DND-41 (cell line): ENCODE measurements at regions not wholly inside any gene's neighbourhood (a gene's known extent, or its start where the extent isn't known, plus 50 kb on each side); places are given as distances from the start of the nearest gene placed in this dataset.

Experiments
- ATAC-seq: fragments of 200-7000 bp; cut with Tn5 transposase; 3 replicates; pipeline ENCODE4 v1.9.1; 2021; ENCODE audit warnings: low read depth; ENCODE audit not compliant: insufficient read depth
- DNase-seq: peaks from one replicate; pipeline ENCODE4 v3.0.0-alpha.2; 2020
- H2AFZ ChIP-seq: 2 replicates; pipeline ENCODE4 v1.6.0; 2012; ENCODE audit warnings: low read depth, low read length
- H3K27ac ChIP-seq: 2 replicates; pipeline ENCODE4 v1.5.1; 2012; ENCODE audit warnings: low read length, inconsistent platforms
- H3K27me3 ChIP-seq: fragments of 200-600 bp; sonication (generic); 2 replicates; pipeline ENCODE4 v1.6.0; 2012; ENCODE audit warnings: low read length, mild to moderate bottlenecking, inconsistent platforms; ENCODE audit not compliant: insufficient read depth, poor library complexity
- H3K36me3 ChIP-seq: 2 replicates; pipeline ENCODE4 v1.5.1; 2012; ENCODE audit warnings: low read length, inconsistent platforms; ENCODE audit not compliant: insufficient read depth
- H3K4me1 ChIP-seq: 2 replicates; pipeline ENCODE4 v1.5.1; 2012; ENCODE audit warnings: mild to moderate bottlenecking, low read length; ENCODE audit not compliant: insufficient read depth
- H3K4me2 ChIP-seq: 2 replicates; pipeline ENCODE4 v1.6.0; 2012; ENCODE audit warnings: mild to moderate bottlenecking, moderate library complexity, low read length, inconsistent platforms; ENCODE audit not compliant: insufficient read depth
- H3K4me3 ChIP-seq, 2 experiments: fragments of 200-600 bp in 1 of 2; shearing (Covaris generic) in 1 of 2; 2 replicates each; pipeline ENCODE4 v1.5.1; 2012 to 2016; ENCODE audit warnings: inconsistent platforms in 2 of 2, low read length in 2 of 2, mild to moderate bottlenecking in 2 of 2, low read depth in 1 of 2, moderate library complexity in 1 of 2
- H3K79me2 ChIP-seq: 2 replicates; pipeline ENCODE4 v1.6.0; 2012; ENCODE audit warnings: low read length, inconsistent platforms; ENCODE audit not compliant: insufficient read depth
- H3K9ac ChIP-seq: 2 replicates; pipeline ENCODE4 v1.6.0; 2012; ENCODE audit warnings: low read depth, mild to moderate bottlenecking, inconsistent platforms, low read length, moderate library complexity
- H3K9me3 ChIP-seq: 2 replicates; pipeline ENCODE4 v1.5.1; 2012; ENCODE audit warnings: low read length, moderate library complexity, mild to moderate bottlenecking, inconsistent platforms; ENCODE audit not compliant: insufficient read depth, severe bottlenecking
- H4K20me1 ChIP-seq: 2 replicates; pipeline ENCODE4 v1.6.0; 2012; ENCODE audit warnings: low read length; ENCODE audit not compliant: insufficient read depth
- EZH2 ChIP-seq: IDR thresholded peaks from 3 replicates; pipeline ENCODE4 v1.6.1; 2012; ENCODE audit warnings: borderline replicate concordance, low read depth, mild to moderate bottlenecking, moderate library complexity, low read length, inconsistent platforms; ENCODE audit not compliant: severe bottlenecking
- TF ChIP-seq, protein P1 (sequence below): IDR thresholded peaks from 2 replicates; pipeline ENCODE4 v1.5.1; 2012; ENCODE audit warnings: borderline replicate concordance, low read length, moderate library complexity, mild to moderate bottlenecking; ENCODE audit not compliant: poor library complexity, severe bottlenecking; ENCODE audit errors: extremely low read depth

DNA sequence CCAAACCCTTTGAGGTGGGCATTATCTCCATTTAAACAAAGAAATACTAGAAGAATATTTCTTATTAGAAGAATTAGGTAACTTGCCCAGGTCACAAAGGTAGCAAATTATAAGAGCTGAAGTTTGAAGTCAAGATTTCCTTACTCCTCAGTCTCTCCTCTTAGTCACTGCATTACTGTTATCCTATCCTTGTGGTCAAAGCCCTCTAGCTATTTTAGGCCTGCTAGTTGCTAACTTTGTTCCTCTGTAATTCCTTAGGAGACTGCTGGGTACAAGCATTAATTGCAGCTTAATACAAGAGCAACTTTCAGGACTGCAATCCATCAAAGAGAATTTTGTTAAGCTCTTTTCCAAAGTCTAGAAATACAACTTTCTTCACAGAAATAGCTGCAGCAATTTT lies 528.2 kb downstream of the ZIC1 start:
- no peaks in the 10 kb centered on the region for H3K9me3 ChIP-seq
- no peak overlapping the region for H3K27ac ChIP-seq
- H3K27me3 ChIP-seq: no peaks in the 10 kb centered on the region
- no peaks in the 10 kb centered on the region for H3K79me2 ChIP-seq
- no peaks in the 10 kb centered on the region for H4K20me1 ChIP-seq
- no peak for TF ChIP-seq EZH2
- TF ChIP-seq, protein P1, sequence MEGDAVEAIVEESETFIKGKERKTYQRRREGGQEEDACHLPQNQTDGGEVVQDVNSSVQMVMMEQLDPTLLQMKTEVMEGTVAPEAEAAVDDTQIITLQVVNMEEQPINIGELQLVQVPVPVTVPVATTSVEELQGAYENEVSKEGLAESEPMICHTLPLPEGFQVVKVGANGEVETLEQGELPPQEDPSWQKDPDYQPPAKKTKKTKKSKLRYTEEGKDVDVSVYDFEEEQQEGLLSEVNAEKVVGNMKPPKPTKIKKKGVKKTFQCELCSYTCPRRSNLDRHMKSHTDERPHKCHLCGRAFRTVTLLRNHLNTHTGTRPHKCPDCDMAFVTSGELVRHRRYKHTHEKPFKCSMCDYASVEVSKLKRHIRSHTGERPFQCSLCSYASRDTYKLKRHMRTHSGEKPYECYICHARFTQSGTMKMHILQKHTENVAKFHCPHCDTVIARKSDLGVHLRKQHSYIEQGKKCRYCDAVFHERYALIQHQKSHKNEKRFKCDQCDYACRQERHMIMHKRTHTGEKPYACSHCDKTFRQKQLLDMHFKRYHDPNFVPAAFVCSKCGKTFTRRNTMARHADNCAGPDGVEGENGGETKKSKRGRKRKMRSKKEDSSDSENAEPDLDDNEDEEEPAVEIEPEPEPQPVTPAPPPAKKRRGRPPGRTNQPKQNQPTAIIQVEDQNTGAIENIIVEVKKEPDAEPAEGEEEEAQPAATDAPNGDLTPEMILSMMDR: no peak
- no peak overlapping the region for H3K4me3 ChIP-seq
- ATAC-seq (no peak), DNase-seq (no peak)
- no peak overlapping the region for H3K9ac ChIP-seq
- H3K4me1 ChIP-seq: no peaks in the 10 kb centered on the region
- H2AFZ ChIP-seq: no peak overlapping the region
- no peaks in the 10 kb centered on the region for H3K36me3 ChIP-seq
- no peak overlapping the region for H3K4me2 ChIP-seq

DNA sequence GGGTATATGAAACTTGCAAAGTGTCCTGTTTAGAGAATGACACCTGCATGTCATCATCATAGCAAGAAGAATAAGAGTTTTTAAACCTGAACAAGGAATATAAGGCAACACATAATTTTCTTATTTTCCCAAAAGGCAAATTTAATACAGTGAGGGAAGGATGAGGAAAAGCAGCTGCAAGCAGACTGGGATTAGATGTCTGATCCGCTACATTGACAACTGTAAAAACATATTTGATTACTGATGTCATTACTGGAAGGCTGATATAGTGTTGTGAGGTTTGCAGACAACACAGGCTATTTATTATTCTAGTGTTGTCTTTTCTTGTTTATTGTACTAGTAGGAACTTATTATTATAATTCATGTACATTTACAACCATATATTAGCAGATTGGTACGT lies 528.7 kb downstream of the ZIC1 start:
- no peaks in the 10 kb centered on the region for H3K36me3 ChIP-seq
- TF ChIP-seq EZH2: no peak
- TF ChIP-seq, protein P1: no peak
- no peak overlapping the region for H3K4me2 ChIP-seq
- H3K9me3 ChIP-seq: no peaks in the 10 kb centered on the region
- no peaks in the 10 kb centered on the region for H3K27me3 ChIP-seq
- H4K20me1 ChIP-seq: no peaks in the 10 kb centered on the region
- H3K4me1 ChIP-seq: no peaks in the 10 kb centered on the region
- H3K4me3 ChIP-seq: no peak overlapping the region
- no peak overlapping the region for H3K9ac ChIP-seq
- ATAC-seq (no peak), DNase-seq (no peak)
- no peaks in the 10 kb centered on the region for H3K79me2 ChIP-seq
- no peak overlapping the region for H3K27ac ChIP-seq
- H2AFZ ChIP-seq: no peak overlapping the region

DNA sequence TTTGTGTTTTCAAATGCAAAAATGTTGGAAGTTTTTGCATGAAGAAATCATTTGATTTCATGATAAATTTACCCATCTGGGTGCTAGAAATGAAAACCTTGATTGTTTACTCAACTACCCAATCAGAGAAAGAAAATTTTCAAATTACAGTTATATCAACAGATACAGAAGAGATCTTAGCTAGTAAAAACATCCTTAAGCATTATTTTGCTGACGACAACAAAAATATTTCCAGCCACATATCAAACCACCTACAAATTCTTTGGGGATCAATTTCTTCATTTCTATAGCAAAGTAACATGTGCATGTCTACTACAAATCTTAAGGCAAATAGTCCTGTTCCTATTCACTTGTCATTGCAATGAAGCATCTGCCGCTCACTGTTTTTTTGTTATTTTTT lies 530.3 kb downstream of the ZIC1 start:
- no peaks in the 10 kb centered on the region for H3K36me3 ChIP-seq
- no peaks in the 10 kb centered on the region for H3K9me3 ChIP-seq
- no peaks in the 10 kb centered on the region for H3K27me3 ChIP-seq
- no peak overlapping the region for H2AFZ ChIP-seq
- no peak overlapping the region for H3K4me3 ChIP-seq
- no peaks in the 10 kb centered on the region for H3K79me2 ChIP-seq
- H3K27ac ChIP-seq: no peak overlapping the region
- no peaks in the 10 kb centered on the region for H4K20me1 ChIP-seq
- ATAC-seq (no peak), DNase-seq (no peak)
- TF ChIP-seq EZH2: no peak
- TF ChIP-seq, protein P1: no peak
- H3K9ac ChIP-seq: no peak overlapping the region
- H3K4me2 ChIP-seq: no peak overlapping the region
- H3K4me1 ChIP-seq: no peaks in the 10 kb centered on the region

DNA sequence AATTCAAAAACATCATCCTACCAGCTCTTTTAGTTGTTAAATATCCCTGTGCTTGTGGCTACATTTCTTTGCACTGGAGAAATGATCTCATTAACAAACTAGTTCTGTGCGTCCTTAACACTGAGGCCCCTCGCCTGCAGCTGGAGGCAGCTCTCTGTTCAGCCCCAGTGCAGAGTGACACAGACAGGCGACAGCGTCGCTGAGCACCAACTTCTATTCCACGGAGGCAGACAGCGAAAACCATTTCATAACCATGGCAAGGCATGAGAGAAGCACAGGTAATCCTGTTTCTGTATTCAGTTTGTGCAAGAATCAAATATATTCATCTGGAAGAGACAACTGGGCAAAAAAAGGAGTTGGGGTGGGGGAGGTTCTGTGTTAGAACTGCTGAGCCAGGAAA lies 530.7 kb downstream of the ZIC1 start:
- no peaks in the 10 kb centered on the region for H3K36me3 ChIP-seq
- no peak overlapping the region for H3K9ac ChIP-seq
- no peaks in the 10 kb centered on the region for H3K27me3 ChIP-seq
- no peak overlapping the region for H3K4me3 ChIP-seq
- H3K4me1 ChIP-seq: no peaks in the 10 kb centered on the region
- no peak overlapping the region for H2AFZ ChIP-seq
- no peaks in the 10 kb centered on the region for H4K20me1 ChIP-seq
- no peak for TF ChIP-seq EZH2
- TF ChIP-seq, protein P1: no peak
- H3K4me2 ChIP-seq: no peak overlapping the region
- ATAC-seq: no peak
- no peaks in the 10 kb centered on the region for H3K79me2 ChIP-seq
- no peak overlapping the region for H3K27ac ChIP-seq
- no peaks in the 10 kb centered on the region for H3K9me3 ChIP-seq
- DNase-seq: no peak
